ENCODE measurements at regions not wholly inside any gene's neighbourhood (a gene's known extent, or its start where the extent isn't known, plus 50 kb on each side); places are given as distances from the start of the nearest gene placed in this dataset.

- Histone ChIP-seq H4K8ac (ENCODE audit: extremely low read depth, insufficient read depth, low read length) (no peak overlapping the region), H3K9ac (replicated peaks in 1 of 4; ENCODE audit: extremely low read depth in 1 of 4, low read depth in 3 of 4, low read length in 3 of 4) (no peak overlapping the region), H3K14ac (ENCODE audit: insufficient read length) (no peak overlapping the region), H3K4me2 (ENCODE audit: insufficient read depth in 1 of 2, low read depth in 2 of 2, low read length in 2 of 2) (no peak overlapping the region), H3K4ac (replicated peaks; ENCODE audit: insufficient read length, low read depth, low read length) (no peak overlapping the region), H3K79me1 (ENCODE audit: low read depth, low read length) (no peaks in the 10 kb centered on the region), H3K4me3 (ENCODE audit: extremely low read depth in 1 of 4, insufficient read depth in 2 of 4, low read depth in 3 of 4, low read length in 4 of 4) (no peak overlapping the region), H3K36me3 (ENCODE audit: control insufficient read depth in 2 of 4, insufficient read depth in 4 of 4, low read length in 3 of 4) (no peaks in the 10 kb centered on the region), H2AK5ac (ENCODE audit: low read depth, low read length) (no peak overlapping the region), H3K4me1 (replicated peaks in 1 of 4; ENCODE audit: control insufficient read depth in 3 of 4, insufficient read depth in 4 of 4, low read length in 3 of 4) (no peaks in the 10 kb centered on the region), H3K18ac (ENCODE audit: extremely low read depth, low read length) (no peak overlapping the region), H2BK15ac (ENCODE audit: low read length) (no peak overlapping the region), H3K9me3 (ENCODE audit: insufficient read depth in 2 of 2, low read depth in 1 of 2, low read length in 1 of 2) (no peaks in the 10 kb centered on the region), H2BK5ac (ENCODE audit: low read depth, low read length) (no peak overlapping the region), H4K5ac (ENCODE audit: insufficient read length, low read depth, low read length) (no peak overlapping the region), H4K91ac (replicated peaks; ENCODE audit: insufficient read length, low read length) (no peak overlapping the region), H2BK120ac (replicated peaks; ENCODE audit: low read depth, low read length) (no peak overlapping the region), H3K23me2 (ENCODE audit: low read depth, low read length) (no peaks in the 10 kb centered on the region), H3K79me2 (ENCODE audit: control insufficient read depth in 1 of 2, insufficient read depth in 2 of 2, low read length in 2 of 2) (no peaks in the 10 kb centered on the region), H3K27ac (ENCODE audit: low read depth, low read length) (no peak overlapping the region), H4K20me1 (replicated peaks in 1 of 2; ENCODE audit: control insufficient read depth in 1 of 2, insufficient read depth in 2 of 2, low read length in 2 of 2) (no peaks in the 10 kb centered on the region), H2BK20ac (ENCODE audit: low read length) (no peak overlapping the region), H2BK12ac (ENCODE audit: low read depth, low read length) (no peak overlapping the region), H3K56ac (replicated peaks; ENCODE audit: insufficient read length, low read depth, low read length) (no peak overlapping the region), H2AFZ (ENCODE audit: low read length) (no peak overlapping the region), H3K23ac (ENCODE audit: insufficient read length) (no peak overlapping the region), H3K27me3 (replicated peaks in 1 of 4; ENCODE audit: control insufficient read depth in 3 of 4, extremely low read depth in 1 of 4, insufficient read depth in 3 of 4, low read length in 3 of 4) (no peaks in the 10 kb centered on the region)
- no peak for FAIRE-seq
- TF ChIP-seq SP1 (IDR thresholded peaks at IDR 0.05; ENCODE audit: low read depth, low read length) (no peak), USF2 (IDR thresholded peaks at IDR 0.05; ENCODE audit: low read length) (no peak), ZNF274 (IDR thresholded peaks at IDR 0.05; ENCODE audit: borderline replicate concordance, extremely low read depth, low read length) (no peak), ATF2 (IDR thresholded peaks at IDR 0.05; ENCODE audit: low read length) (no peak), SIRT6 (IDR thresholded peaks at IDR 0.05; ENCODE audit: low read length) (no peak), EP300 (IDR thresholded peaks at IDR 0.05; ENCODE audit: borderline replicate concordance in 1 of 2, low read depth in 2 of 2, low read length in 2 of 2) (no peak), CBX5 (IDR thresholded peaks at IDR 0.05; ENCODE audit: low read depth, low read length) (no peak), KDM5A (IDR thresholded peaks at IDR 0.05; ENCODE audit: low read length) (no peak), RFX5 (IDR thresholded peaks at IDR 0.05; ENCODE audit: borderline replicate concordance, low read depth, low read length) (no peak), MAFK (IDR thresholded peaks at IDR 0.05; ENCODE audit: low read depth, low read length) (no peak)
- WGBS, 2 experiments (ENCODE audit: extremely low coverage in 1 of 2, insufficient coverage in 1 of 2, insufficient read length in 1 of 2, insufficient replicate concordance in 2 of 2, low coverage in 1 of 2, low lambda C conversion rate in 2 of 2, missing lambda C conversion rate in 1 of 2): 84% methylated on average over 3 of the region's 3 CpGs; no CpG with 5 or more reads in 1 of the 2 experiments
- CTCF ChIA-PET (ENCODE audit: partially characterized antibody): interaction anchor here (1.5 to 1.7 kb wide), 2 partner anchors 36 to 55 kb away, joined by 3 read pairs; no protein-coding TSS in a partner anchor
- POLR2A ChIA-PET (ENCODE audit: partially characterized antibody): no interaction called here
- no peak for DNase-seq (ENCODE audit: low read depth in 1 of 2, low spot score in 2 of 2)
Observed at GRCh38 chr2:65765376-65765775, 333.0 kb upstream of the SPRED2 start.
